ENCODE measurements at regions not wholly inside any gene's neighbourhood (a gene's known extent, or its start where the extent isn't known, plus 50 kb on each side); places are given as distances from the start of the nearest gene placed in this dataset.
A peak's percentile ranks its signal among the peaks of the same experiment; 100 is the strongest.

- Histone ChIP-seq H2AFZ (ENCODE audit: insufficient read depth, low read depth, low read length, poor library complexity, severe bottlenecking) (no peak overlapping the region), H3K4me1 (ENCODE audit: control insufficient read depth in 1 of 2, insufficient read depth in 2 of 2, low read length in 2 of 2) (no peaks in the 10 kb centered on the region), H3K4me2 (replicated peaks; ENCODE audit: extremely low read depth, low read length, poor library complexity, severe bottlenecking) (no peak overlapping the region), H3K79me2 (ENCODE audit: insufficient read depth, low read length) (no peaks in the 10 kb centered on the region), H3K36me3 (replicated peaks in 1 of 2; ENCODE audit: control insufficient read depth in 1 of 2, insufficient read depth in 2 of 2, low read length in 2 of 2) (no peaks in the 10 kb centered on the region), H3K9me3 (replicated peaks in 1 of 2; ENCODE audit: control insufficient read depth in 1 of 2, insufficient read depth in 1 of 2, low read length in 2 of 2) (peaks cover 0 to 12% of the 10 kb centered on the region in 2 donors), H3K27ac (ENCODE audit: low read depth in 1 of 2, low read length in 2 of 2) (no peak overlapping the region), H3K4me3 (replicated peaks in 1 of 3; ENCODE audit: low read depth in 2 of 3, low read length in 3 of 3) (no peak overlapping the region), H3K27me3 (ENCODE audit: control insufficient read depth in 2 of 2, insufficient read depth in 2 of 2, low read length in 2 of 2) (no peaks in the 10 kb centered on the region), H3K9ac (ENCODE audit: insufficient read depth, low read length, poor library complexity, severe bottlenecking) (no peak overlapping the region), H4K20me1 (ENCODE audit: insufficient read depth, low read length) (no peaks in the 10 kb centered on the region)
- Mint-ChIP-seq H3K4me3 (no peak overlapping the region), H3K4me1 (no peaks in the 10 kb centered on the region), H3K9me3 (peaks cover 6 to 16% (median 8%) of the 10 kb centered on the region in 7 donors), H3K27ac (no peak overlapping the region), H3K36me3 (no peaks in the 10 kb centered on the region), H3K27me3 (ENCODE audit: low read depth in 3 of 3) (peaks cover 11 to 27% (median 14%) of the 10 kb centered on the region in 3 donors)
- TF ChIP-seq CTCF (IDR thresholded peaks at IDR 0.05), result no peak
- intact Hi-C loops (cut with micrococcal nuclease), result no loop called here
- WGBS (ENCODE audit: insufficient coverage), result 74% methylated on average over 5 of the region's 8 CpGs
- peak in 1 of 3 donors; percentile 0 for DNase-seq
These were observed 190.8 kb downstream of the DLL1 start for GRCh38 chr6:170100046-170100445.

DNA sequence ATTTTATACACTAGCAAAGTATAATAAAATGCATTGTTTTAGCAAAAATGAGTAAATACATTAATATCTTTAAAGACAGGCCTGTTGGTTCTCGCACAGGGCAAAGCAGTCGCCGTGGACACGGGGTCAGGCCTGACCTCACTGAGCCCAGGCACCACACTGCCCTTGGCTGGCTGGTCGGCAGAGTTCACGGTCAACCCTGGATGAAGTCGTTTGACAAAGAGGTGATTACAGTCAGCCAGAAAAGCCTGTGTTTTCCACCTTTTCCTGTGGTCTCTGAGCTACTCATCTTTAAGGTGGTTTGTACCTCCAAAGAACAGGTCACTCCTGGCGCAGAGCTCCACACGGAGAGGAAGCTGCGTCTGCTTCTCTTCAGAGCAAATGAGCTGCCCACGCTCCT is 191.5 kb downstream of the DLL1 start:
- H3K79me2 ChIP-seq (ENCODE audit: insufficient read depth, low read length), result no peaks in the 10 kb centered on the region
- no peak for DNase-seq
- H3K4me3 Mint-ChIP-seq, result no peak overlapping the region
- peaks cover 11 to 28% (median 14%) of the 10 kb centered on the region in 3 donors for H3K27me3 Mint-ChIP-seq (ENCODE audit: low read depth in 3 of 3)
- H3K4me3 ChIP-seq (replicated peaks in 1 of 3; ENCODE audit: low read depth in 2 of 3, low read length in 3 of 3), result no peak overlapping the region
- no peaks in the 10 kb centered on the region for H3K36me3 ChIP-seq (replicated peaks in 1 of 2; ENCODE audit: control insufficient read depth in 1 of 2, insufficient read depth in 2 of 2, low read length in 2 of 2)
- no peak overlapping the region for H3K9ac ChIP-seq (ENCODE audit: insufficient read depth, low read length, poor library complexity, severe bottlenecking)
- no peaks in the 10 kb centered on the region for H3K36me3 Mint-ChIP-seq
- H3K4me2 ChIP-seq (replicated peaks; ENCODE audit: extremely low read depth, low read length, poor library complexity, severe bottlenecking), result no peak overlapping the region
- H3K4me1 ChIP-seq (ENCODE audit: control insufficient read depth in 1 of 2, insufficient read depth in 2 of 2, low read length in 2 of 2), result no peaks in the 10 kb centered on the region
- WGBS (ENCODE audit: insufficient coverage), result 92% methylated on average over 11 of the region's 11 CpGs
- H3K9me3 Mint-ChIP-seq, result peaks cover 6 to 16% (median 8%) of the 10 kb centered on the region in 7 donors
- no peaks in the 10 kb centered on the region for H4K20me1 ChIP-seq (ENCODE audit: insufficient read depth, low read length)
- no peak overlapping the region for H3K27ac ChIP-seq (ENCODE audit: low read depth in 1 of 2, low read length in 2 of 2)
- no peak overlapping the region for H3K27ac Mint-ChIP-seq
- no peaks in the 10 kb centered on the region for H3K4me1 Mint-ChIP-seq
- TF ChIP-seq CTCF (IDR thresholded peaks at IDR 0.05), result no peak
- intact Hi-C loops (cut with micrococcal nuclease), result no loop called here
- no peaks in the 10 kb centered on the region for H3K27me3 ChIP-seq (ENCODE audit: control insufficient read depth in 2 of 2, insufficient read depth in 2 of 2, low read length in 2 of 2)
- no peak overlapping the region for H2AFZ ChIP-seq (ENCODE audit: insufficient read depth, low read depth, low read length, poor library complexity, severe bottlenecking)
- peaks cover 0 to 12% of the 10 kb centered on the region in 2 donors for H3K9me3 ChIP-seq (replicated peaks in 1 of 2; ENCODE audit: control insufficient read depth in 1 of 2, insufficient read depth in 1 of 2, low read length in 2 of 2)

All from CD14-positive monocyte (primary cell).